ENCODE measurements at regions not wholly inside any gene's neighbourhood (a gene's known extent, or its start where the extent isn't known, plus 50 kb on each side); places are given as distances from the start of the nearest gene placed in this dataset.
"Not testable (repeated sequence)": the region's sequence is repeated elsewhere in the genome, so short reads cannot be mapped to it uniquely, and the experiment has no call there.

DNA sequence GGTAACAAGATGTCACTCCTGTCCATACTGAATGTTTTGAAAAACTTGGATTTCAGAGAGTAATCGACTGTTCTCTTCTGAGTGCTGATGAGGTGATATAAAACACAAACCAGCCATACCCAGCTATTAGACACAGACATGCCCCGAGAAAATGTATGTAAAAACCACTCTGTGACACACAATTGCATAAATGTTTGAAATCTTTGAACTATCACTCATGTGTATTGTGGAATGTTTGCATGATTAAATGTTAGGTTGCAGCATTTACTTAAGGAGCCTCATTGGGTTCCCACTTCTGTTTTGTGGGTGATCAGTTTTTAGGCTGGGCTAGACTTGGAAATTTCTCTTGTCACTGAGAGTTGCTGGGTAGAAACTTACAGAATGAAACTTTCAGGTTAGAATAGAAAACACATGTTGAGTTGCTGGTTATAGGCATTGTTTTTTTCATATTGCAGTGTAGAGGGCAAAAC is 270.4 kb upstream of the B3GALT2 start:
- in situ Hi-C loops (cut with HindIII; ENCODE audit: low pct_unique_long_range_greater_than_20kb, low sequenced_read_pairs) = no loop called here
- no peak for DNase-seq (ENCODE audit: low read depth, low spot score)

GRCh38 chr1:193451606-193452005 is 265.2 kb upstream of the B3GALT2 start:
- no peak for DNase-seq (ENCODE audit: low read depth, low spot score)
- in situ Hi-C loops (cut with HindIII; ENCODE audit: low pct_unique_long_range_greater_than_20kb, low sequenced_read_pairs) = no loop called here

DNA sequence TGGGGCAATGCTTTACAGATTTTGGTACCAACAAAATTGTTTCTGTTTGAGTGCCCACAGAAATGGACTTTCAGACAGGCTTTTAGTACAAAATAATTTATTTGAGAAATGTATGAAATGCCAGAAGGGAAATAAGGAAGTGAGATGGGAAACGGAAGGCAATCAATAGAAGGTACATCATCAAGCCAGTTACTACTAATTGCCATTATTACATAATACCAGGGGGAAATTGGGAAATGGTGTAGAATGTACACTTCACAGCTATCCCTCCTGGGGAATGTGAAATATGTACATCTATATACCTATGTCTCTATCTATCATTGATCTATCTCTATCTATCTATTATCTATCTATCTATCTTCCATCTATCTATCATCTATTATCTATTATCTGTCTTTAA is 264.6 kb upstream of the B3GALT2 start:
- in situ Hi-C loops (cut with HindIII; ENCODE audit: low pct_unique_long_range_greater_than_20kb, low sequenced_read_pairs) = no loop called here
- no peak for DNase-seq (ENCODE audit: low read depth, low spot score)

GRCh38 chr1:193448682-193449461 is 262.5 kb upstream of the B3GALT2 start:
- in situ Hi-C loops (cut with HindIII; ENCODE audit: low pct_unique_long_range_greater_than_20kb, low sequenced_read_pairs) = no loop called here
- DNase-seq (ENCODE audit: low read depth, low spot score) = no peak

- in situ Hi-C loops (cut with HindIII; ENCODE audit: low pct_unique_long_range_greater_than_20kb, low sequenced_read_pairs) = no loop called here
These were observed 257.5 kb upstream of the B3GALT2 start for GRCh38 chr1:193443886-193444285.

DNA sequence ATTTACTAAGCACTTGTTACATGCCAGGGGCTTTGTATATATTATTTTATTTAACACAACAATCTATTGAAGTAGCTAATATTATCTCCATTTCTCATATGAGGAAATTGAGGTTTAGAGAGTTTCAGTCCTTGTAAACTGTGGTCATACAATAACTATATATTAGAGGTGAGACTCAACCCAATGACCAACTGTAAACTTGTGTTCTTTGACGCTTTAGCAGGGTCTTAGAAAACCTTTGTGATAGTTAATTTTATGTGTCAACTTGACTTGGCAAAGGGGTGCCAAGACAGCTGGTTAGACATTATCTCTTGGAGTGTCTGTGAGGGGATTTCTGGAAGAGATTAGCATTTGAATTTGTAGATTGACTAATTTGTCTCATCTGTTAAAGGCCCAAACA is 252.4 kb upstream of the B3GALT2 start:
- no peak for DNase-seq (ENCODE audit: low read depth, low spot score)
- in situ Hi-C loops (cut with HindIII; ENCODE audit: low pct_unique_long_range_greater_than_20kb, low sequenced_read_pairs) = no loop called here

More at GRCh38 chr1:193443886-193444285, 257.5 kb upstream of the B3GALT2 start:
- DNase-seq (ENCODE audit: low read depth, low spot score) = no peak

GRCh38 chr1:193438312-193438711 is 251.9 kb upstream of the B3GALT2 start:
- in situ Hi-C loops (cut with HindIII; ENCODE audit: low pct_unique_long_range_greater_than_20kb, low sequenced_read_pairs) = no loop called here
- DNase-seq (ENCODE audit: low read depth, low spot score) = no peak

DNA sequence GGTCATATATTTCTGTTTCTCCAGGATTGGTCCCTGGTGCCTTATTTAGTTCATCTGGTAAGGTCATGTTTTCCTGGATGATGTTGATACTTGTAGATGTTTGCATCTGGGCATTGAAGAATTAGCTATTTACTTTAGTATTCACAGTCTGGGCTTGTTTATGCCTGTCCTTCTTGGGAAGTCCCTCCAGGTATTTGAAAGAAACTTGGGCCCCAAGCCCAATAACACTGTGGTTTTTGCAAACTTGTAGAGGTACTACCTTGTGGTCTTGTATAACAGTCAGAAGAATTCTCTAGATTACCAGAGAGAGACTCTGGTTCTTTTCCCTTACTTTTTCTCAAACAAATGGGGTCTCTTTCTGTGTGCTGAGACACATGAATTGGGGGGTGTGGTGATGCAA is 251.4 kb upstream of the B3GALT2 start:
- no peak for DNase-seq (ENCODE audit: low read depth, low spot score)
- in situ Hi-C loops (cut with HindIII; ENCODE audit: low pct_unique_long_range_greater_than_20kb, low sequenced_read_pairs) = no loop called here

DNA sequence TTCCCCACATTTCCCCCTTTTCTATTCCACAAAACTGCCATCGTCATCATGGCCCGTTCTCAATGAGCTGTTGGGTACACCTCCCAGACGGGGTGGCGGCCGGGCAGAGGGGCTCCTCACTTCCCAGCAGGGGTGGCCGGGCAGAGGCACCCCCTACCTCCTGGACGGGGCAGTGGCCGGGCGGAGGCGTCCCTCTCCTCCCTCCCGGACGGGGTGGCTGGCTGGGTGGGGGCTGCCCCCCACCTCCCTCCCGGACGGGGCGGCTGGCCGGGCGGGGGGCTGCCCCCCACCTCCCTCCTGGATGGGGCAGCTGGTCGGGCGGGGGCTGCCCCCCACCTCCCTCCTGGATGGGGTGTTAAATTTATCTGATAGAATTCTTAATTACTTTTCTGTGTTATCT is 250.9 kb upstream of the B3GALT2 start:
- in situ Hi-C loops (cut with HindIII; ENCODE audit: low pct_unique_long_range_greater_than_20kb, low sequenced_read_pairs) = not testable (repeated sequence)

DNA sequence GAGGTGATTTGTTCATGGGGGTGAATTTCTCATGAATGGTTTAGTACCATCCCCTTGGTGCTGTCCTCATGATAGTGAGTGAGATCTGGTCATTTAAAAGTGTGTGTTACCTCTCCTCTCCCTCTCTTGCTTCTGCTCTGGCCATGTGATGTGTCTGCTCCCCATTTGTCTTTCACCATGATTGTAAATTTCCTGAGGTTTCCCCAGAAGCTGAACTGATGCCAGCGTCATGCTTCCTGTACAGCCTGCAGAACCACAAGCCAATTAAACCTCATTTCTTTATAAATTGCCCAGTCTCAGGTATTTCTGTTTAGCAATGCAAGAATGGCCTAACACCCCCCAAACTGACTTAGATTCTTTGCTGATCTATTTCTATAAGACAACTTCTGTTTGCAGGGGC is 249.4 kb upstream of the B3GALT2 start:
- in situ Hi-C loops (cut with HindIII; ENCODE audit: low pct_unique_long_range_greater_than_20kb, low sequenced_read_pairs) = no loop called here
- DNase-seq (ENCODE audit: low read depth, low spot score) = no peak

More for the DNA sequence above, 250.9 kb upstream of the B3GALT2 start:
- DNase-seq (ENCODE audit: low read depth, low spot score) = not testable (repeated sequence)

GRCh38 chr1:193434319-193434718 is 247.9 kb upstream of the B3GALT2 start:
- in situ Hi-C loops (cut with HindIII; ENCODE audit: low pct_unique_long_range_greater_than_20kb, low sequenced_read_pairs) = no loop called here
- peak; percentile 11 for DNase-seq (ENCODE audit: low read depth, low spot score)

GRCh38 chr1:193433599-193433998 is 247.2 kb upstream of the B3GALT2 start:
- DNase-seq (ENCODE audit: low read depth, low spot score) = no peak
- in situ Hi-C loops (cut with HindIII; ENCODE audit: low pct_unique_long_range_greater_than_20kb, low sequenced_read_pairs) = no loop called here

GRCh38 chr1:193432979-193433587 is 246.7 kb upstream of the B3GALT2 start:
- no peak for DNase-seq (ENCODE audit: low read depth, low spot score)
- in situ Hi-C loops (cut with HindIII; ENCODE audit: low pct_unique_long_range_greater_than_20kb, low sequenced_read_pairs) = no loop called here

- in situ Hi-C loops (cut with HindIII; ENCODE audit: low pct_unique_long_range_greater_than_20kb, low sequenced_read_pairs) = no loop called here
These were observed 245.0 kb upstream of the B3GALT2 start for GRCh38 chr1:193431265-193431977.

DNA sequence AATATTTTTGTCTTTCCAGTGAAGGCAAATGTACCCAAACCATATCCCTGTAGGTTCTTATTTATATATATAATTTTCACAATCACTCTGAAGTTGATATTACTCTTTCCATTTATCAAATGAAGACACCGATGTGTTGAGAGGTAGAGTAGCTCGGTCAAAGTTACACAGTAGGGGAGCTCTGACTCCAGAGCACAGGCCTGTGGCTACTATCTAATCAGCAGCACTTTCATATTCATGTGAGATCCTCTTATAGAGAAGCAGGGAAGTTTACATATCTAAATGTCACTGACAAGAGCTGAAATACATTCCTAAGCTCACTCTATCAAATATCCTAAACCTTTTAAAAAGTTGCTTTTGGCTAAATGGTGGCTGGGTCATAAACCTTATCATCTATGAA is 241.1 kb upstream of the B3GALT2 start:
- no peak for DNase-seq (ENCODE audit: low read depth, low spot score)
- in situ Hi-C loops (cut with HindIII; ENCODE audit: low pct_unique_long_range_greater_than_20kb, low sequenced_read_pairs) = no loop called here

More at GRCh38 chr1:193431265-193431977, 245.0 kb upstream of the B3GALT2 start:
- no peak for DNase-seq (ENCODE audit: low read depth, low spot score)

DNA sequence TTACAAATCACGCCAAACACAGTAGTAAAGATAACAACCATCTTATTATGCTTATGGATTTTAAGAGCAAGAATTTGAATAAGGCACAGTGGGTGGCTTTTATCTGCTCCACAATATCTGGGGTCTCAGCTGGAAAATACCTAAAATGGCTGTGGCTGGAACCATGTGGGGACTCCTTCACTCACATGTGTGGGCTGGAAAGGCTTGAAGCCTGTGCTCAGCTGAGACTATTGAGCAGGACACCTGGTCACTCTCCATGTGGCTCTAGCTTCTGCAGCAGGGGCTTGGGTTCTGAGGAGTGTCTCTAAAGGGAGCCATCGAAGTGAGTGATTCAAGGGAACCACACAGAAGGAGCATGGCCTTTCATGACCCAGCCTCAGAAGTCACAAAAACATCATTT is 239.6 kb upstream of the B3GALT2 start:
- in situ Hi-C loops (cut with HindIII; ENCODE audit: low pct_unique_long_range_greater_than_20kb, low sequenced_read_pairs) = no loop called here
- no peak for DNase-seq (ENCODE audit: low read depth, low spot score)

DNA sequence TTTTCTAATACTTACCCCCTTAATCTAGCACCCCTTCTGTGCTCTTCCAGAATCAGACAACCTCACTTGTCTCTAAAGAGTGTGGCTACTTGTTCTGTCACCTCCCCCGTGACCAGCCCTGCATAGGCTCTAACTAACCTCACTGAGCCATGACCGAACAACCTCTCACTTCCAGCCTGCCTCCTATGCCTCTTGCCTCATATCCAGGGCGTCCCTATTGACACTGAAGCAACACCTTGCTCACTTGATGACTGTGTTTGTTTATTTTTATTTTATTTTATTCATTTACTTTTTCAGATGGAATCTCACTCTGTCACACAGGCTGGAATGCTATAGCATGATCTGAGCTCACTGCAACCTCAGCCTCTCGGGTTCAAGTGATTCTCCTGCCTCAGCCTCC is 235.1 kb upstream of the B3GALT2 start:
- in situ Hi-C loops (cut with HindIII; ENCODE audit: low pct_unique_long_range_greater_than_20kb, low sequenced_read_pairs) = no loop called here
- DNase-seq (ENCODE audit: low read depth, low spot score) = no peak

GRCh38 chr1:193419295-193419694 is 232.9 kb upstream of the B3GALT2 start:
- in situ Hi-C loops (cut with HindIII; ENCODE audit: low pct_unique_long_range_greater_than_20kb, low sequenced_read_pairs) = no loop called here
- DNase-seq (ENCODE audit: low read depth, low spot score) = no peak

GRCh38 chr1:193418745-193419058 is 232.3 kb upstream of the B3GALT2 start:
- no peak for DNase-seq (ENCODE audit: low read depth, low spot score)
- in situ Hi-C loops (cut with HindIII; ENCODE audit: low pct_unique_long_range_greater_than_20kb, low sequenced_read_pairs) = no loop called here

All from SK-MEL-5 (cell line).